Right lobe of liver (tissue), 4 donors: ENCODE measurements at regions not wholly inside any gene's neighbourhood (a gene's known extent, or its start where the extent isn't known, plus 50 kb on each side); places are given as distances from the start of the nearest gene placed in this dataset.

ENCODE experiments used
- POLR2A ChIP-seq: fragments of 450-650 bp; IDR thresholded peaks from one replicate; pipeline ENCODE4 v1.6.1; 2017; ENCODE audit warnings: antibody characterized with exemption, mild to moderate bottlenecking
- TF ChIP-seq, protein P1 (sequence below), 4 donors: fragments of 200-600 bp in 3 of 4; fragments of 450-650 bp in 1 of 4; IDR thresholded peaks; one replicate each; pipeline versions ENCODE4 v1.5.1 to v1.8.0; 2016 to 2022; ENCODE audit warnings: antibody characterized with exemption in 4 of 4, mild to moderate bottlenecking in 2 of 4
- donor health status: DM: no; HTN: no; CAD: no.
- donor health status: DM: no; HTN: no; CAD: no.
- donor health status: DM: no; HTN: yes; CAD: no.

GRCh38 chr20:57893366-57893999 is 183.7 kb upstream of the PMEPA1 start:
- TF ChIP-seq, protein P1, sequence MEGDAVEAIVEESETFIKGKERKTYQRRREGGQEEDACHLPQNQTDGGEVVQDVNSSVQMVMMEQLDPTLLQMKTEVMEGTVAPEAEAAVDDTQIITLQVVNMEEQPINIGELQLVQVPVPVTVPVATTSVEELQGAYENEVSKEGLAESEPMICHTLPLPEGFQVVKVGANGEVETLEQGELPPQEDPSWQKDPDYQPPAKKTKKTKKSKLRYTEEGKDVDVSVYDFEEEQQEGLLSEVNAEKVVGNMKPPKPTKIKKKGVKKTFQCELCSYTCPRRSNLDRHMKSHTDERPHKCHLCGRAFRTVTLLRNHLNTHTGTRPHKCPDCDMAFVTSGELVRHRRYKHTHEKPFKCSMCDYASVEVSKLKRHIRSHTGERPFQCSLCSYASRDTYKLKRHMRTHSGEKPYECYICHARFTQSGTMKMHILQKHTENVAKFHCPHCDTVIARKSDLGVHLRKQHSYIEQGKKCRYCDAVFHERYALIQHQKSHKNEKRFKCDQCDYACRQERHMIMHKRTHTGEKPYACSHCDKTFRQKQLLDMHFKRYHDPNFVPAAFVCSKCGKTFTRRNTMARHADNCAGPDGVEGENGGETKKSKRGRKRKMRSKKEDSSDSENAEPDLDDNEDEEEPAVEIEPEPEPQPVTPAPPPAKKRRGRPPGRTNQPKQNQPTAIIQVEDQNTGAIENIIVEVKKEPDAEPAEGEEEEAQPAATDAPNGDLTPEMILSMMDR (IDR thresholded peaks at IDR 0.05), result no peak
- TF ChIP-seq POLR2A, result no peak
